ENCODE measurements at regions not wholly inside any gene's neighbourhood (a gene's known extent, or its start where the extent isn't known, plus 50 kb on each side); places are given as distances from the start of the nearest gene placed in this dataset.

DNA sequence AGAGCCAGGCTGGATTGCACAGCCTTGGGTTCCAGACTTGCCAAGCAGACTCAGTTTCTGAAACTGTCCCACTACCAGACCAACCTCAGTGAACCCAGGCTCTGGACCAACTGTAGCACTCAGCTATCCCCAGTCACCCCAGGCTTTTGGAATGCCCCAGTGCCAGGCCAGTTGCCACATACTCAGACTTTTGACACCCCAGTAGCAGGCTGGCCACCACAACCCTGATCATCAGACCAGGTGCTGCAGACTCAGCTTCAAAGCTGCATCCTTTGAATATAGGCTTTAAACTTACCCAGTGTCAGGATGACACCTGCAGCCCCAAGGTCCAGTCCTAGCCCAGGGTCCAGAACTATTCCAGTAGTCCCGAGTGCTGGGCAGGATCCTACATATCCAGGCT, 1389.9 kb downstream of the ARAP2 start:
- TF ChIP-seq, protein P1, sequence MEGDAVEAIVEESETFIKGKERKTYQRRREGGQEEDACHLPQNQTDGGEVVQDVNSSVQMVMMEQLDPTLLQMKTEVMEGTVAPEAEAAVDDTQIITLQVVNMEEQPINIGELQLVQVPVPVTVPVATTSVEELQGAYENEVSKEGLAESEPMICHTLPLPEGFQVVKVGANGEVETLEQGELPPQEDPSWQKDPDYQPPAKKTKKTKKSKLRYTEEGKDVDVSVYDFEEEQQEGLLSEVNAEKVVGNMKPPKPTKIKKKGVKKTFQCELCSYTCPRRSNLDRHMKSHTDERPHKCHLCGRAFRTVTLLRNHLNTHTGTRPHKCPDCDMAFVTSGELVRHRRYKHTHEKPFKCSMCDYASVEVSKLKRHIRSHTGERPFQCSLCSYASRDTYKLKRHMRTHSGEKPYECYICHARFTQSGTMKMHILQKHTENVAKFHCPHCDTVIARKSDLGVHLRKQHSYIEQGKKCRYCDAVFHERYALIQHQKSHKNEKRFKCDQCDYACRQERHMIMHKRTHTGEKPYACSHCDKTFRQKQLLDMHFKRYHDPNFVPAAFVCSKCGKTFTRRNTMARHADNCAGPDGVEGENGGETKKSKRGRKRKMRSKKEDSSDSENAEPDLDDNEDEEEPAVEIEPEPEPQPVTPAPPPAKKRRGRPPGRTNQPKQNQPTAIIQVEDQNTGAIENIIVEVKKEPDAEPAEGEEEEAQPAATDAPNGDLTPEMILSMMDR (conservative IDR thresholded peaks at IDR 0.05; ENCODE audit: low read length) = no peak
- no peak for TF ChIP-seq EZH2phosphoT487 (IDR thresholded peaks at IDR 0.05; ENCODE audit: borderline replicate concordance, low read depth, low read length)
- H3K9me3 ChIP-seq (ENCODE audit: low read length) = no peaks in the 10 kb centered on the region
- no peaks in the 10 kb centered on the region for H3K9me2 ChIP-seq (ENCODE audit: insufficient read depth, low read length)
- BruUV-seq (replicated peaks) = no TSS peak
- no peak overlapping the region for H3K4me2 ChIP-seq (ENCODE audit: low read length)
- H2AFZ ChIP-seq (ENCODE audit: low read length) = no peak overlapping the region
- intact Hi-C loops (cut with micrococcal nuclease; ENCODE audit: unreplicated experiment) = no loop called here
- H3K79me2 ChIP-seq (ENCODE audit: insufficient read depth, low read depth, low read length) = no peaks in the 10 kb centered on the region
- CTCF ChIA-PET (ENCODE audit: unreplicated experiment) = no interaction called here
- POLR2A ChIA-PET = no interaction called here
- no peak overlapping the region for H3K4me3 ChIP-seq (ENCODE audit: low read depth, low read length, poor library complexity, severe bottlenecking)
- no peaks in the 10 kb centered on the region for H3K4me1 ChIP-seq (ENCODE audit: insufficient read depth, low read length, poor library complexity, severe bottlenecking)
- no peaks in the 10 kb centered on the region for H3K36me3 ChIP-seq (ENCODE audit: insufficient read depth, low read length)
- no peak for DNase-seq (ENCODE audit: low spot score)
- H4K20me1 ChIP-seq (ENCODE audit: insufficient read depth, low read length) = no peaks in the 10 kb centered on the region
- no peak overlapping the region for H3K27ac ChIP-seq (ENCODE audit: low read depth, low read length, poor library complexity, severe bottlenecking)

DNA sequence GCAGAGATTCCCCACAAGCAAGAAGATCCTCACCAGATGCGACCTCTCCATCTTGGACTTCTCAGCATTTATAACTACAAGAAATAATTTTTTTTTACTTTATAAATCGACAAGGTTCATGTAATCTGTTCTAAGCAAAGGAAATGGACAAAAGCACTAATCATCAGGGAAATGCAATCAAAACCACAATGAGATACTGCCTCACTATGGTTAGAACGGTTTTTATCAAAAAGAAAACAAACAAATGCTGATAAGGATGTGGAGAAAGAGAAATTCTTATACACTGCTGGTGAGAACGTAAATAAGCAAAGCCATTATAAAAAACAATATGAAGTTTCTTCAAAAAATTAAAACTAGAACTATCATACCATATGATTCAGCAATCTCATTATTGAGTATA, 1382.6 kb downstream of the ARAP2 start:
- H3K9me3 ChIP-seq (ENCODE audit: low read length) = no peaks in the 10 kb centered on the region
- H3K9me2 ChIP-seq (ENCODE audit: insufficient read depth, low read length) = no peaks in the 10 kb centered on the region
- intact Hi-C loops (cut with micrococcal nuclease; ENCODE audit: unreplicated experiment) = no loop called here
- no TSS peak for BruUV-seq (replicated peaks)
- POLR2A ChIA-PET = no interaction called here
- CTCF ChIA-PET (ENCODE audit: unreplicated experiment) = no interaction called here
- no peaks in the 10 kb centered on the region for H3K79me2 ChIP-seq (ENCODE audit: insufficient read depth, low read depth, low read length)
- H3K27ac ChIP-seq (ENCODE audit: low read depth, low read length, poor library complexity, severe bottlenecking) = no peak overlapping the region
- H3K4me1 ChIP-seq (ENCODE audit: insufficient read depth, low read length, poor library complexity, severe bottlenecking) = no peaks in the 10 kb centered on the region
- TF ChIP-seq, protein P1 (conservative IDR thresholded peaks at IDR 0.05; ENCODE audit: low read length) = no peak
- TF ChIP-seq EZH2phosphoT487 (IDR thresholded peaks at IDR 0.05; ENCODE audit: borderline replicate concordance, low read depth, low read length) = no peak
- no peak overlapping the region for H3K4me2 ChIP-seq (ENCODE audit: low read length)
- no peaks in the 10 kb centered on the region for H3K36me3 ChIP-seq (ENCODE audit: insufficient read depth, low read length)
- no peak overlapping the region for H3K4me3 ChIP-seq (ENCODE audit: low read depth, low read length, poor library complexity, severe bottlenecking)
- no peaks in the 10 kb centered on the region for H4K20me1 ChIP-seq (ENCODE audit: insufficient read depth, low read length)
- no peak overlapping the region for H2AFZ ChIP-seq (ENCODE audit: low read length)
- DNase-seq (ENCODE audit: low spot score) = no peak

DNA sequence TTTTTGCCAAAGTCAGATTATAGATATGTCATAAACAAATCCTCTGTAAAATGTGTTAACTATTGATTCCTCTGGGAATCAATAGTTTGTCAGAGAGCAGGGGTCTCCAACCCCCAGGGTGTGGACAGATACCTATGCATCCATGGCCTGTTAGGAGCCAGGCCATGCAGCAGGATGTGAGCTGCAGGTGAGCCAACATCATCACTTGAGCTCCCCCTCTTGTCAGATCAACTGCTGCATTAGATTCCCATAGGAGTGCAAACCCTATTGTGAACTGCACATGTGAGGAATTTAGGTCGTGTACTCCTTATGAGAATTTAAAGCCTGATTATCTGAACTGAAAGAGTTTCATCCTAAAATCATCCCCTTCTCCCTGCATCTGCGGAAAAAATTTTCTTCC, 1365.4 kb downstream of the ARAP2 start:
- Histone ChIP-seq H3K9me3 (ENCODE audit: low read length) (no peaks in the 10 kb centered on the region), H3K4me1 (ENCODE audit: insufficient read depth, low read length, poor library complexity, severe bottlenecking) (no peaks in the 10 kb centered on the region), H3K4me3 (ENCODE audit: low read depth, low read length, poor library complexity, severe bottlenecking) (no peak overlapping the region), H3K27ac (ENCODE audit: low read depth, low read length, poor library complexity, severe bottlenecking) (no peak overlapping the region), H3K36me3 (ENCODE audit: insufficient read depth, low read length) (no peaks in the 10 kb centered on the region), H3K4me2 (ENCODE audit: low read length) (no peak overlapping the region), H3K9me2 (ENCODE audit: insufficient read depth, low read length) (no peaks in the 10 kb centered on the region), H3K79me2 (ENCODE audit: insufficient read depth, low read depth, low read length) (no peaks in the 10 kb centered on the region), H4K20me1 (ENCODE audit: insufficient read depth, low read length) (no peaks in the 10 kb centered on the region), H2AFZ (ENCODE audit: low read length) (no peak overlapping the region)
- intact Hi-C loops (cut with micrococcal nuclease; ENCODE audit: unreplicated experiment) = no loop called here
- ChIA-PET CTCF (ENCODE audit: unreplicated experiment) (no interaction called here), POLR2A (interaction anchor here (0.6 kb wide), 2 partner anchors 33 to 753 kb away, joined by 3 read pairs; no protein-coding TSS in a partner anchor)
- DNase-seq (ENCODE audit: low spot score) = no peak
- TF ChIP-seq, protein P1 (conservative IDR thresholded peaks at IDR 0.05; ENCODE audit: low read length) = no peak
- BruUV-seq (replicated peaks) = no TSS peak
